ENCODE measurements at regions not wholly inside any gene's neighbourhood (a gene's known extent, or its start where the extent isn't known, plus 50 kb on each side); places are given as distances from the start of the nearest gene placed in this dataset.

DNA sequence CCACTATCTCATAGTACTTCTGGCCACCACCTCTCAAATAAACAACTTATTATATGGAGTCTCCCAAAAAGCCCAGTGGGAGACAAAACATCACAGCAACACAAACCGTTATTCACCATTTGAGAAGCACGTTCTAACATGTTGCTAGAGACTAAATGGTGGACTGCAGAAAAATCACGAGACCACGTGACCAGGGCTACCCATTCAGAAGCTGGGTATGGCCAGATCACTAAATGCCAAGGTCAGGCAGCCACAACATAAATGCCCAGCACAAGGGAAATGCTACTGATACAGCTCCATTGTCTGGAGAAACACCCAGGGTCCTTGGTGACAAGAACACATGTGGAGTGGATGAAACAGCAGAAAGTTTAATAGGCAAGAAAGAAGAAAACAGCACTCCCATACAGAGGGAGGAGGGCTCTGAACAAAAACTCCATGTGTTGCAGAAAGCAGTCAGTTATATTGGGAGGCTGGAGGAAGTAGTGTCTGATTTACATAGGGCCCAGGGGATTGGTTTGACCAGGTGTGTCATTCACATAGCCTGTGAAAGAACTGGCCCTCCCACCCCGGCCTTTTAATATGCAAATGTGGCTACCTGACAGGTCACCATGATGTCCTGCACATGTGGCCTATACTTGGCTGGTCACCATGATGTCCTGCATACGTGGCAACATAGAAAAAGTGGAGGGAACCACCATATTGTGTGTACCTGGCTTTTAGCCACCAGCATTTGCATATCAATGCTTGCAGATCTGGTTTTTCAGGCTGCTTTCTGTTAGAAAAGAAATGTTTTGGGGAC, 97.2 kb downstream of the TRIM36 start:
- H4K5ac ChIP-seq (ENCODE audit: insufficient read length, low read depth, low read length): no peak overlapping the region
- H3K4me3 ChIP-seq (ENCODE audit: extremely low read depth in 1 of 4, insufficient read depth in 2 of 4, low read depth in 3 of 4, low read length in 4 of 4): no peak overlapping the region
- WGBS, 2 experiments (ENCODE audit: extremely low coverage in 1 of 2, insufficient coverage in 1 of 2, insufficient read length in 1 of 2, insufficient replicate concordance in 2 of 2, low coverage in 1 of 2, low lambda C conversion rate in 2 of 2, missing lambda C conversion rate in 1 of 2): 78% methylated on average over 6 of the region's 6 CpGs; no CpG with 5 or more reads in 1 of the 2 experiments
- no peak overlapping the region for H3K23ac ChIP-seq (ENCODE audit: insufficient read length)
- H2BK15ac ChIP-seq (ENCODE audit: low read length): no peak overlapping the region
- POLR2A ChIA-PET (ENCODE audit: partially characterized antibody): interaction anchor here (0.6 kb wide), 1 partner anchor 188 kb away, joined by 3 read pairs; no protein-coding TSS in a partner anchor
- no peaks in the 10 kb centered on the region for H3K36me3 ChIP-seq (ENCODE audit: control insufficient read depth in 2 of 4, insufficient read depth in 4 of 4, low read length in 3 of 4)
- no peaks in the 10 kb centered on the region for H3K9me3 ChIP-seq (ENCODE audit: insufficient read depth in 2 of 2, low read depth in 1 of 2, low read length in 1 of 2)
- H2AFZ ChIP-seq (ENCODE audit: low read length): peak overlapping the region; percentile 74; the same call in 1 of the 2 replicates
- TF ChIP-seq SRF (IDR thresholded peaks at IDR 0.05; ENCODE audit: low read depth, low read length) (no peak), GABPA (IDR thresholded peaks at IDR 0.05; ENCODE audit: borderline replicate concordance, insufficient read depth, low read length) (no peak), RNF2 (IDR thresholded peaks at IDR 0.05; ENCODE audit: borderline replicate concordance, low read depth, low read length, missing control alignments, poor library complexity, severe bottlenecking) (no peak), CHD1 (IDR thresholded peaks at IDR 0.05; ENCODE audit: low read depth, low read length) (no peak), KDM5A (IDR thresholded peaks at IDR 0.05; ENCODE audit: low read length) (no peak), YY1 (IDR thresholded peaks at IDR 0.05; ENCODE audit: low read depth, low read length) (peak; percentile 82), TCF12 (IDR thresholded peaks at IDR 0.05; ENCODE audit: low read depth, low read length) (no peak), RAD21 (IDR thresholded peaks at IDR 0.05 in 1 of 2, conservative IDR thresholded peaks at IDR 0.05 in 1 of 2; ENCODE audit: low read depth in 2 of 2, low read length in 2 of 2) (no peak), CREB1 (IDR thresholded peaks at IDR 0.05) (no peak), PHF8 (conservative IDR thresholded peaks at IDR 0.05; ENCODE audit: low read depth, low read length) (no peak), POU5F1 (IDR thresholded peaks at IDR 0.05; ENCODE audit: low read depth, low read length) (peak; percentile 58; the same call in 1 of the 2 replicates)
- TF ChIP-seq, protein P1, sequence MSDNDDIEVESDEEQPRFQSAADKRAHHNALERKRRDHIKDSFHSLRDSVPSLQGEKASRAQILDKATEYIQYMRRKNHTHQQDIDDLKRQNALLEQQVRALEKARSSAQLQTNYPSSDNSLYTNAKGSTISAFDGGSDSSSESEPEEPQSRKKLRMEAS (IDR thresholded peaks at IDR 0.05): peak; percentile 72
- H3K4ac ChIP-seq (replicated peaks; ENCODE audit: insufficient read length, low read depth, low read length): no peak overlapping the region
- no peaks in the 10 kb centered on the region for H3K79me1 ChIP-seq (ENCODE audit: low read depth, low read length)
- H3K27me3 ChIP-seq (replicated peaks in 1 of 4; ENCODE audit: control insufficient read depth in 3 of 4, extremely low read depth in 1 of 4, insufficient read depth in 3 of 4, low read length in 3 of 4): no peaks in the 10 kb centered on the region
- H4K20me1 ChIP-seq (replicated peaks in 1 of 2; ENCODE audit: control insufficient read depth in 1 of 2, insufficient read depth in 2 of 2, low read length in 2 of 2): no peaks in the 10 kb centered on the region
- FAIRE-seq (peak; percentile 78), DNase-seq (ENCODE audit: low read depth in 1 of 2, low spot score in 2 of 2) (no peak)
- H3K18ac ChIP-seq (ENCODE audit: extremely low read depth, low read length): no peak overlapping the region
- H3K79me2 ChIP-seq (ENCODE audit: control insufficient read depth in 1 of 2, insufficient read depth in 2 of 2, low read length in 2 of 2): no peaks in the 10 kb centered on the region
- H2BK20ac ChIP-seq (ENCODE audit: low read length): no peak overlapping the region
- no peak overlapping the region for H3K9ac ChIP-seq (replicated peaks in 1 of 4; ENCODE audit: extremely low read depth in 1 of 4, low read depth in 3 of 4, low read length in 3 of 4)
- H4K91ac ChIP-seq (replicated peaks; ENCODE audit: insufficient read length, low read length): peak overlapping the region; percentile 54
- peak overlapping the region in 1 of 2 experiments; percentile 30; a peak in 1 of 4 replicates for H3K4me2 ChIP-seq (ENCODE audit: insufficient read depth in 1 of 2, low read depth in 2 of 2, low read length in 2 of 2)
- no peak overlapping the region for H3K27ac ChIP-seq (ENCODE audit: low read depth, low read length)
- H2BK12ac ChIP-seq (ENCODE audit: low read depth, low read length): 0 out of 2 replicates have a peak overlapping the region, but pooled peaks have one; percentile 5
- H3K14ac ChIP-seq (ENCODE audit: insufficient read length): no peak overlapping the region
- no peak overlapping the region for H3K56ac ChIP-seq (replicated peaks; ENCODE audit: insufficient read length, low read depth, low read length)
- CTCF ChIA-PET (ENCODE audit: partially characterized antibody): interaction anchor here (1.1 to 5.0 kb wide), 3 partner anchors 173 to 625 kb away, joined by 3 to 40 read pairs (median 5); no protein-coding TSS in a partner anchor
- H2BK5ac ChIP-seq (ENCODE audit: low read depth, low read length): peak overlapping the region; percentile 20; the same call in 1 of the 2 replicates
- H3K23me2 ChIP-seq (ENCODE audit: low read depth, low read length): no peaks in the 10 kb centered on the region
- no peak overlapping the region for H2AK5ac ChIP-seq (ENCODE audit: low read depth, low read length)
- H2BK120ac ChIP-seq (replicated peaks; ENCODE audit: low read depth, low read length): no peak overlapping the region
- H4K8ac ChIP-seq (ENCODE audit: extremely low read depth, insufficient read depth, low read length): no peak overlapping the region
- H3K4me1 ChIP-seq (replicated peaks in 1 of 4; ENCODE audit: control insufficient read depth in 3 of 4, insufficient read depth in 4 of 4, low read length in 3 of 4): peaks cover 0 to 12% (median 3%) of the 10 kb centered on the region in 4 experiments; a peak in 4 of 7 replicates

Data from H1 (cell line).